Spleen (tissue), 11 donors: ENCODE measurements at regions not wholly inside any gene's neighbourhood (a gene's known extent, or its start where the extent isn't known, plus 50 kb on each side); places are given as distances from the start of the nearest gene placed in this dataset.

Source experiments
- DNase-seq: peaks from one replicate; pipeline ENCODE4 v3.0.0-alpha.2; 2020
- H3K27ac ChIP-seq, 8 donors: fragments of 200-600 bp; sonication (generic) in 7 of 8; 1 replicate in 4 of 8; 2 replicates in 4 of 8; pipeline versions ENCODE4 v1.5.0 to v1.8.0; 2016 to 2021; ENCODE audit warnings: inconsistent platforms in 4 of 8, mild to moderate bottlenecking in 4 of 8, moderate library complexity in 1 of 8
- H3K27me3 ChIP-seq, 7 donors: fragments of 200-600 bp; sonication (generic) in 6 of 7; replicated peaks in 1 of 7; 1 replicate in 4 of 7; 2 replicates in 3 of 7; pipeline versions ENCODE4 v1.5.0 to v1.8.0; 2016 to 2021; ENCODE audit warnings: inconsistent platforms in 3 of 7, mild to moderate bottlenecking in 1 of 7
- H3K36me3 ChIP-seq, 6 donors: fragments of 200-600 bp; sonication (generic) in 5 of 6; 1 replicate in 4 of 6; 2 replicates in 2 of 6; pipeline versions ENCODE4 v1.5.0 to v1.8.0; 2016 to 2021; ENCODE audit warnings: inconsistent platforms in 2 of 6
- H3K4me1 ChIP-seq, 6 donors: fragments of 200-600 bp; sonication (generic) in 5 of 6; 1 replicate in 3 of 6; 2 replicates in 3 of 6; pipeline versions ENCODE4 v1.5.0 to v1.8.0; 2016 to 2021; ENCODE audit warnings: inconsistent platforms in 3 of 6
- H3K4me3 ChIP-seq, 8 donors: fragments of 200-600 bp; sonication (generic) in 7 of 8; 1 replicate in 4 of 8; 2 replicates in 4 of 8; pipeline versions ENCODE4 v1.5.0 to v1.8.0; 2016 to 2021; ENCODE audit warnings: inconsistent platforms in 4 of 8, mild to moderate bottlenecking in 4 of 8, moderate library complexity in 2 of 8
- H3K9me3 ChIP-seq, 8 donors: fragments of 200-600 bp; sonication (generic) in 7 of 8; 1 replicate in 4 of 8; 2 replicates in 4 of 8; pipeline versions ENCODE4 v1.5.0 to v1.8.0; 2016 to 2021; ENCODE audit warnings: inconsistent platforms in 4 of 8
- CTCF ChIP-seq, 11 experiments: fragments of 200-600 bp in 7 of 11; fragments of 450-650 bp in 4 of 11; sonication (generic) in 4 of 11; IDR thresholded peaks in 8 of 11; conservative IDR thresholded peaks in 3 of 11; 1 replicate in 7 of 11; 2 replicates in 4 of 11; pipeline versions ENCODE4 v1.4.0 to v1.8.0; 2016 to 2021; ENCODE audit warnings: antibody characterized with exemption in 11 of 11, inconsistent platforms in 4 of 11, mild to moderate bottlenecking in 1 of 11
- POLR2A ChIP-seq, 3 donors: fragments of 450-650 bp; IDR thresholded peaks; one replicate each; pipeline ENCODE4 v1.5.1; 2017; ENCODE audit warnings: antibody characterized with exemption in 3 of 3, mild to moderate bottlenecking in 1 of 3
- POLR2AphosphoS5 ChIP-seq, 3 donors: sonication (generic); formaldehyde crosslinking; IDR thresholded peaks; one replicate each; pipeline ENCODE4 v1.5.1; 2017; ENCODE audit warnings: antibody characterized with exemption in 3 of 3
- WGBS, 5 donors: extraction: QIAGEN DNeasy Blood & Tissue Kit in 3 of 5; methylation state at CpG; one replicate each; pipeline versions ENCODE4 v1.1.5 to v1.1.7; 2013 to 2018; 5-methylcytosine and 5-hydroxymethylcytosine counted together
- intact Hi-C: fragments of 100-400 bp; cut with DNase I; formaldehyde crosslinking; loops from one replicate; pipeline ENCODE4 v1.15.0; 2023; ENCODE audit warnings: low total_unique reads
- donor health status: healthy with polysubstance abuse.
- donor health status: DM: no; HTN: no; CAD: no; lungs with moderate emphysema.
- donor health status: DM: no; HTN: no; CAD: no.
- donor health status: Bipolar disorder and iron deficiency.
- donor health status: healthy.
- donor health status: DM: no; HTN: no; CAD: no.
- donor health status: DM: yes; HTN: yes; CAD: no.

- H3K9me3 ChIP-seq: no peaks in the 10 kb centered on the region
- no peak for TF ChIP-seq POLR2A (IDR thresholded peaks at IDR 0.05)
- no peak for TF ChIP-seq POLR2AphosphoS5 (IDR thresholded peaks at IDR 0.05)
- no peak for TF ChIP-seq CTCF (IDR thresholded peaks at IDR 0.05 in 8 of 11, conservative IDR thresholded peaks at IDR 0.05 in 3 of 11)
- H3K27ac ChIP-seq: no peak overlapping the region
- H3K4me3 ChIP-seq: no peak overlapping the region
- 85 to 92% (median 91%) methylated on average over 2 of the region's 2 CpGs for WGBS, 5 donors
- DNase-seq: no peak
- intact Hi-C loops: no loop called here
- H3K27me3 ChIP-seq: no peaks in the 10 kb centered on the region
- H3K4me1 ChIP-seq: no peaks in the 10 kb centered on the region
- no peaks in the 10 kb centered on the region for H3K36me3 ChIP-seq
These were observed 105.4 kb upstream of the NAP1L1 start for GRCh38 chr12:76189851-76190250.

GRCh38 chr12:76187177-76187576 lies 102.7 kb upstream of the NAP1L1 start:
- H3K27ac ChIP-seq: no peak overlapping the region
- no peaks in the 10 kb centered on the region for H3K36me3 ChIP-seq
- no peak for DNase-seq
- TF ChIP-seq POLR2AphosphoS5 (IDR thresholded peaks at IDR 0.05): no peak
- no peak for TF ChIP-seq CTCF (IDR thresholded peaks at IDR 0.05 in 8 of 11, conservative IDR thresholded peaks at IDR 0.05 in 3 of 11)
- no peak for TF ChIP-seq POLR2A (IDR thresholded peaks at IDR 0.05)
- no peak overlapping the region for H3K4me3 ChIP-seq
- H3K4me1 ChIP-seq: peaks cover 0 to 6% (median 0%) of the 10 kb centered on the region in 6 donors
- intact Hi-C loops: no loop called here
- WGBS, 5 donors: 77 to 95% (median 88%) methylated on average over 1 of the region's 1 CpG
- no peaks in the 10 kb centered on the region for H3K9me3 ChIP-seq
- no peaks in the 10 kb centered on the region for H3K27me3 ChIP-seq

- intact Hi-C loops: no loop called here
- Histone ChIP-seq H3K4me3 (no peak overlapping the region), H3K4me1 (peaks cover 0 to 6% (median 0%) of the 10 kb centered on the region in 6 donors), H3K36me3 (no peaks in the 10 kb centered on the region), H3K9me3 (no peaks in the 10 kb centered on the region), H3K27me3 (no peaks in the 10 kb centered on the region), H3K27ac (no peak overlapping the region)
- DNase-seq: no peak
- TF ChIP-seq CTCF (IDR thresholded peaks at IDR 0.05 in 8 of 11, conservative IDR thresholded peaks at IDR 0.05 in 3 of 11) (no peak), POLR2AphosphoS5 (IDR thresholded peaks at IDR 0.05) (no peak), POLR2A (IDR thresholded peaks at IDR 0.05) (no peak)
- WGBS, 5 donors: 38 to 70% (median 62%) methylated on average over 6 of the region's 6 CpGs
These were observed 101.8 kb upstream of the NAP1L1 start for GRCh38 chr12:76186131-76186906.

GRCh38 chr12:76183459-76184186 lies 99.1 kb upstream of the NAP1L1 start:
- Histone ChIP-seq H3K27me3 (no peaks in the 10 kb centered on the region), H3K9me3 (no peaks in the 10 kb centered on the region), H3K4me1 (peaks cover 0 to 6% (median 0%) of the 10 kb centered on the region in 6 donors), H3K27ac (no peak overlapping the region), H3K4me3 (no peak overlapping the region), H3K36me3 (no peaks in the 10 kb centered on the region)
- DNase-seq: no peak
- intact Hi-C loops: no loop called here
- WGBS, 5 donors: 50 to 71% (median 59%) methylated on average over 4 of the region's 4 CpGs
- TF ChIP-seq POLR2A (IDR thresholded peaks at IDR 0.05) (no peak), CTCF (IDR thresholded peaks at IDR 0.05 in 8 of 11, conservative IDR thresholded peaks at IDR 0.05 in 3 of 11) (no peak), POLR2AphosphoS5 (IDR thresholded peaks at IDR 0.05) (no peak)
